ENCODE measurements at regions not wholly inside any gene's neighbourhood (a gene's known extent, or its start where the extent isn't known, plus 50 kb on each side); places are given as distances from the start of the nearest gene placed in this dataset.

- CTCF ChIA-PET, result no interaction called here
- Mint-ChIP-seq H3K4me3 (ENCODE audit: low read depth, unreplicated experiment) (no peak overlapping the region), H3K4me1 (ENCODE audit: low read depth, unreplicated experiment) (no peaks in the 10 kb centered on the region), H3K27ac (ENCODE audit: unreplicated experiment) (no peak overlapping the region), H3K36me3 (ENCODE audit: insufficient read depth, unreplicated experiment) (no peaks in the 10 kb centered on the region), H3K9me3 (ENCODE audit: low read depth, unreplicated experiment) (no peaks in the 10 kb centered on the region), H3K27me3 (ENCODE audit: unreplicated experiment) (no peaks in the 10 kb centered on the region)
- intact Hi-C loops (cut with micrococcal nuclease; ENCODE audit: unreplicated experiment), result no loop called here
- no TSS peak for BruUV-seq (replicated peaks)
- no peak for TF ChIP-seq CTCF (IDR thresholded peaks at IDR 0.05; ENCODE audit: unreplicated experiment)
- DNase-seq, result no peak
Observed at GRCh38 chr17:71535321-71535720, 585.5 kb upstream of the SOX9 start.

- Mint-ChIP-seq H3K4me3 (ENCODE audit: low read depth, unreplicated experiment) (no peak overlapping the region), H3K4me1 (ENCODE audit: low read depth, unreplicated experiment) (peaks cover 9% of the 10 kb centered on the region), H3K9me3 (ENCODE audit: low read depth, unreplicated experiment) (no peaks in the 10 kb centered on the region), H3K27me3 (ENCODE audit: unreplicated experiment) (no peaks in the 10 kb centered on the region), H3K27ac (ENCODE audit: unreplicated experiment) (no peak overlapping the region), H3K36me3 (ENCODE audit: insufficient read depth, unreplicated experiment) (no peaks in the 10 kb centered on the region)
- CTCF ChIA-PET, result no interaction called here
- TF ChIP-seq CTCF (IDR thresholded peaks at IDR 0.05; ENCODE audit: unreplicated experiment), result no peak
- DNase-seq, result no peak
- no TSS peak for BruUV-seq (replicated peaks)
- intact Hi-C loops (cut with micrococcal nuclease; ENCODE audit: unreplicated experiment), result no loop called here
Observed at GRCh38 chr17:71546419-71546818, 574.4 kb upstream of the SOX9 start.

GRCh38 chr17:71547904-71548303, 572.9 kb upstream of the SOX9 start:
- Mint-ChIP-seq H3K27me3 (ENCODE audit: unreplicated experiment) (no peaks in the 10 kb centered on the region), H3K4me3 (ENCODE audit: low read depth, unreplicated experiment) (no peak overlapping the region), H3K4me1 (ENCODE audit: low read depth, unreplicated experiment) (peaks cover 9% of the 10 kb centered on the region), H3K36me3 (ENCODE audit: insufficient read depth, unreplicated experiment) (no peaks in the 10 kb centered on the region), H3K27ac (ENCODE audit: unreplicated experiment) (no peak overlapping the region), H3K9me3 (ENCODE audit: low read depth, unreplicated experiment) (no peaks in the 10 kb centered on the region)
- DNase-seq, result no peak
- intact Hi-C loops (cut with micrococcal nuclease; ENCODE audit: unreplicated experiment), result no loop called here
- BruUV-seq (replicated peaks), result no TSS peak
- no peak for TF ChIP-seq CTCF (IDR thresholded peaks at IDR 0.05; ENCODE audit: unreplicated experiment)
- CTCF ChIA-PET, result no interaction called here

- intact Hi-C loops (cut with micrococcal nuclease; ENCODE audit: unreplicated experiment), result no loop called here
- Mint-ChIP-seq H3K4me3 (ENCODE audit: low read depth, unreplicated experiment) (no peak overlapping the region), H3K36me3 (ENCODE audit: insufficient read depth, unreplicated experiment) (no peaks in the 10 kb centered on the region), H3K9me3 (ENCODE audit: low read depth, unreplicated experiment) (no peaks in the 10 kb centered on the region), H3K27me3 (ENCODE audit: unreplicated experiment) (no peaks in the 10 kb centered on the region), H3K27ac (ENCODE audit: unreplicated experiment) (no peak overlapping the region), H3K4me1 (ENCODE audit: low read depth, unreplicated experiment) (peaks cover 9% of the 10 kb centered on the region)
- no peak for TF ChIP-seq CTCF (IDR thresholded peaks at IDR 0.05; ENCODE audit: unreplicated experiment)
- CTCF ChIA-PET, result no interaction called here
- DNase-seq, result no peak
- no TSS peak for BruUV-seq (replicated peaks)
Observed at GRCh38 chr17:71548540-71549190, 572.2 kb upstream of the SOX9 start.
